ENCODE measurements at regions not wholly inside any gene's neighbourhood (a gene's known extent, or its start where the extent isn't known, plus 50 kb on each side); places are given as distances from the start of the nearest gene placed in this dataset.

GRCh38 chr14:97039717-97040363 lies 242.7 kb downstream of the VRK1 start:
- no peak overlapping the region for H3K4me3 ChIP-seq (replicated peaks; ENCODE audit: insufficient read depth, low read length)
- H3K27me3 ChIP-seq (ENCODE audit: insufficient read depth, poor library complexity, severe bottlenecking): peaks cover 2% of the 10 kb centered on the region
- no peak for TF ChIP-seq CTCF (IDR thresholded peaks at IDR 0.05; ENCODE audit: insufficient read depth, low read length)
- TF ChIP-seq SPI1 (IDR thresholded peaks at IDR 0.05; ENCODE audit: borderline replicate concordance, low read depth): no peak
- TF ChIP-seq POLR2AphosphoS5 (IDR thresholded peaks at IDR 0.05; ENCODE audit: low read depth): no peak
- no peak for TF ChIP-seq GABPA (IDR thresholded peaks at IDR 0.05; ENCODE audit: low read depth)
- no peak for TF ChIP-seq REST (IDR thresholded peaks at IDR 0.05; ENCODE audit: insufficient replicate concordance, low read depth)
- no peak for DNase-seq (ENCODE audit: low read depth in 1 of 2, low spot score in 1 of 2)
- H3K27ac ChIP-seq (replicated peaks): no peak overlapping the region

- Histone ChIP-seq H3K4me3 (replicated peaks; ENCODE audit: insufficient read depth, low read length) (no peak overlapping the region), H3K27ac (replicated peaks) (no peak overlapping the region), H3K27me3 (ENCODE audit: insufficient read depth, poor library complexity, severe bottlenecking) (peaks cover 2% of the 10 kb centered on the region)
- no peak for DNase-seq (ENCODE audit: low read depth in 1 of 2, low spot score in 1 of 2)
- TF ChIP-seq CTCF (IDR thresholded peaks at IDR 0.05; ENCODE audit: insufficient read depth, low read length) (no peak), SPI1 (IDR thresholded peaks at IDR 0.05; ENCODE audit: borderline replicate concordance, low read depth) (no peak), POLR2AphosphoS5 (IDR thresholded peaks at IDR 0.05; ENCODE audit: low read depth) (no peak)
Measured at GRCh38 chr14:97046967-97047366, 249.8 kb downstream of the VRK1 start.

DNA sequence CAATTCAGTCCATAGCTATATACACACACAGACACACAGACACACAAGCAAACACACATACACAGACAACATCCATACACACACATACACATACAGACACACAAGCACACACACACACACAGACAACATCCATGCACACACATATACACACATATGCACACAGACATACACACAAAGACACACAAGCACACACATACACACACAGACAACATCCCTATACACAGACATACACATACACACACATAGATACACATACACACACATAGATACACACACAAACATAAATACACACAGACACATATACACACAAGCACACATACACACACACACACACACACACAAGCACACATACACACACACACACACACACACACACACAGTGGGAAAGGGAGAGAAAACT lies 254.8 kb downstream of the VRK1 start:
- no peak overlapping the region for H3K27ac ChIP-seq (replicated peaks)
- H3K27me3 ChIP-seq (ENCODE audit: insufficient read depth, poor library complexity, severe bottlenecking): peaks cover 3% of the 10 kb centered on the region
- DNase-seq (ENCODE audit: low read depth in 1 of 2, low spot score in 1 of 2): no peak
- TF ChIP-seq CTCF (IDR thresholded peaks at IDR 0.05; ENCODE audit: insufficient read depth, low read length): no peak
- TF ChIP-seq POLR2AphosphoS5 (IDR thresholded peaks at IDR 0.05; ENCODE audit: low read depth): no peak
- TF ChIP-seq REST (IDR thresholded peaks at IDR 0.05; ENCODE audit: insufficient replicate concordance, low read depth): no peak
- no peak for TF ChIP-seq GABPA (IDR thresholded peaks at IDR 0.05; ENCODE audit: low read depth)
- no peak for TF ChIP-seq SPI1 (IDR thresholded peaks at IDR 0.05; ENCODE audit: borderline replicate concordance, low read depth)
- H3K4me3 ChIP-seq (replicated peaks; ENCODE audit: insufficient read depth, low read length): no peak overlapping the region

- no peak for DNase-seq (ENCODE audit: low read depth in 1 of 2, low spot score in 1 of 2)
- Histone ChIP-seq H3K27ac (replicated peaks) (no peak overlapping the region), H3K27me3 (ENCODE audit: insufficient read depth, poor library complexity, severe bottlenecking) (peaks cover 3% of the 10 kb centered on the region), H3K4me3 (replicated peaks; ENCODE audit: insufficient read depth, low read length) (no peak overlapping the region)
- TF ChIP-seq GABPA (IDR thresholded peaks at IDR 0.05; ENCODE audit: low read depth): no peak
- no peak for TF ChIP-seq SPI1 (IDR thresholded peaks at IDR 0.05; ENCODE audit: borderline replicate concordance, low read depth)
- TF ChIP-seq CTCF (IDR thresholded peaks at IDR 0.05; ENCODE audit: insufficient read depth, low read length): no peak
- TF ChIP-seq REST (IDR thresholded peaks at IDR 0.05; ENCODE audit: insufficient replicate concordance, low read depth): no peak
- TF ChIP-seq POLR2AphosphoS5 (IDR thresholded peaks at IDR 0.05; ENCODE audit: low read depth): no peak
Measured at GRCh38 chr14:97053941-97054340, 256.8 kb downstream of the VRK1 start.
